Vagina (tissue), 2 donors: ENCODE measurements at regions not wholly inside any gene's neighbourhood (a gene's known extent, or its start where the extent isn't known, plus 50 kb on each side); places are given as distances from the start of the nearest gene placed in this dataset.
"Not testable (repeated sequence)": the region's sequence is repeated elsewhere in the genome, so short reads cannot be mapped to it uniquely, and the experiment has no call there.

Experiments
- DNase-seq, 2 donors: peaks; one replicate each; pipeline ENCODE4 v3.0.0-alpha.2; 2017; ENCODE audit errors: extremely low spot score in 2 of 2
- H3K27ac ChIP-seq: fragments of 200-600 bp; sonication (generic); one replicate; pipeline ENCODE4 v1.5.1; 2019
- H3K27me3 ChIP-seq: fragments of 200-600 bp; sonication (generic); one replicate; pipeline ENCODE4 v1.5.1; 2019
- H3K36me3 ChIP-seq, 2 donors: fragments of 200-600 bp; sonication (generic); one replicate each; pipeline ENCODE4 v1.5.1; 2017 to 2019
- H3K4me1 ChIP-seq: fragments of 200-600 bp; sonication (generic); one replicate; pipeline ENCODE4 v1.5.1; 2019
- H3K4me3 ChIP-seq, 2 donors: fragments of 200-600 bp; sonication (generic); 1 replicate in 1 of 2; 2 replicates in 1 of 2; pipeline ENCODE4 v1.5.1; 2016 to 2019
- H3K9me3 ChIP-seq: fragments of 200-600 bp; sonication (generic); one replicate; pipeline ENCODE4 v1.5.1; 2019
- CTCF ChIP-seq, 3 experiments: fragments of 450-650 bp in 2 of 3; fragments of 200-600 bp in 1 of 3; sonication (generic) in 1 of 3; IDR thresholded peaks; one replicate each; pipeline ENCODE4 v1.5.1; 2017 to 2019; ENCODE audit warnings: antibody characterized with exemption in 3 of 3, mild to moderate bottlenecking in 2 of 3, moderate library complexity in 2 of 3
- POLR2A ChIP-seq, 2 donors: fragments of 450-650 bp; IDR thresholded peaks; one replicate each; pipeline ENCODE4 v1.6.1; 2017; ENCODE audit warnings: antibody characterized with exemption in 2 of 2, mild to moderate bottlenecking in 2 of 2, moderate library complexity in 2 of 2
- POLR2AphosphoS5 ChIP-seq, 2 donors: sonication (generic); formaldehyde crosslinking; IDR thresholded peaks; one replicate each; pipeline ENCODE4 v1.9.0; 2017; ENCODE audit warnings: antibody characterized with exemption in 2 of 2, mild to moderate bottlenecking in 2 of 2, low read depth in 1 of 2; ENCODE audit not compliant: insufficient read depth in 1 of 2
- intact Hi-C: fragments of 100-400 bp; cut with DNase I; formaldehyde crosslinking; loops from one replicate; pipeline ENCODE4 v1.15.1; 2023

GRCh38 chr2:7691961-7692656, 774.9 kb downstream of the RNF144A start:
- Histone ChIP-seq H3K36me3 (no peaks in the 10 kb centered on the region), H3K4me3 (no peak overlapping the region), H3K4me1 (no peaks in the 10 kb centered on the region), H3K9me3 (no peaks in the 10 kb centered on the region), H3K27ac (no peak overlapping the region), H3K27me3 (no peaks in the 10 kb centered on the region)
- TF ChIP-seq POLR2AphosphoS5 (IDR thresholded peaks at IDR 0.05; ENCODE audit: insufficient read depth in 1 of 2, low read depth in 1 of 2) (no peak), CTCF (IDR thresholded peaks at IDR 0.05) (no peak), POLR2A (IDR thresholded peaks at IDR 0.05) (no peak)
- DNase-seq = no peak
- intact Hi-C loops = no loop called here

- no peak for DNase-seq
- H3K4me1 ChIP-seq = no peaks in the 10 kb centered on the region
- H3K27me3 ChIP-seq = no peaks in the 10 kb centered on the region
- intact Hi-C loops = no loop called here
- H3K9me3 ChIP-seq = no peaks in the 10 kb centered on the region
- no peaks in the 10 kb centered on the region for H3K36me3 ChIP-seq
- no peak for TF ChIP-seq CTCF (IDR thresholded peaks at IDR 0.05)
- no peak for TF ChIP-seq POLR2AphosphoS5 (IDR thresholded peaks at IDR 0.05; ENCODE audit: insufficient read depth in 1 of 2, low read depth in 1 of 2)
- TF ChIP-seq POLR2A (IDR thresholded peaks at IDR 0.05) = no peak
- no peak overlapping the region for H3K27ac ChIP-seq
- no peak overlapping the region for H3K4me3 ChIP-seq
These were observed 775.5 kb downstream of the RNF144A start for GRCh38 chr2:7692657-7693161.

GRCh38 chr2:7693246-7694075, 776.2 kb downstream of the RNF144A start:
- Histone ChIP-seq H3K9me3 (no peaks in the 10 kb centered on the region), H3K27ac (no peak overlapping the region), H3K4me1 (no peaks in the 10 kb centered on the region), H3K27me3 (no peaks in the 10 kb centered on the region), H3K4me3 (no peak overlapping the region), H3K36me3 (no peaks in the 10 kb centered on the region)
- no peak for DNase-seq
- no peak for TF ChIP-seq CTCF (IDR thresholded peaks at IDR 0.05)
- TF ChIP-seq POLR2A (IDR thresholded peaks at IDR 0.05) = no peak
- TF ChIP-seq POLR2AphosphoS5 (IDR thresholded peaks at IDR 0.05; ENCODE audit: insufficient read depth in 1 of 2, low read depth in 1 of 2) = no peak
- intact Hi-C loops = no loop called here

GRCh38 chr2:7694076-7694985, 777.1 kb downstream of the RNF144A start:
- Histone ChIP-seq H3K4me1 (no peaks in the 10 kb centered on the region), H3K27ac (no peak overlapping the region), H3K27me3 (no peaks in the 10 kb centered on the region), H3K4me3 (no peak overlapping the region), H3K9me3 (no peaks in the 10 kb centered on the region), H3K36me3 (no peaks in the 10 kb centered on the region)
- intact Hi-C loops = no loop called here
- TF ChIP-seq CTCF (IDR thresholded peaks at IDR 0.05) = no peak
- TF ChIP-seq POLR2AphosphoS5 (IDR thresholded peaks at IDR 0.05; ENCODE audit: insufficient read depth in 1 of 2, low read depth in 1 of 2) = no peak
- TF ChIP-seq POLR2A (IDR thresholded peaks at IDR 0.05) = no peak
- no peak for DNase-seq

- H3K9me3 ChIP-seq, H3K4me1 ChIP-seq, H3K27ac ChIP-seq, DNase-seq, H3K36me3 ChIP-seq, H3K4me3 ChIP-seq, intact Hi-C loops, H3K27me3 ChIP-seq: not testable (repeated sequence)
These were observed 779.3 kb downstream of the RNF144A start for GRCh38 chr2:7696556-7696955.
